ENCODE measurements at regions not wholly inside any gene's neighbourhood (a gene's known extent, or its start where the extent isn't known, plus 50 kb on each side); places are given as distances from the start of the nearest gene placed in this dataset.

DNA sequence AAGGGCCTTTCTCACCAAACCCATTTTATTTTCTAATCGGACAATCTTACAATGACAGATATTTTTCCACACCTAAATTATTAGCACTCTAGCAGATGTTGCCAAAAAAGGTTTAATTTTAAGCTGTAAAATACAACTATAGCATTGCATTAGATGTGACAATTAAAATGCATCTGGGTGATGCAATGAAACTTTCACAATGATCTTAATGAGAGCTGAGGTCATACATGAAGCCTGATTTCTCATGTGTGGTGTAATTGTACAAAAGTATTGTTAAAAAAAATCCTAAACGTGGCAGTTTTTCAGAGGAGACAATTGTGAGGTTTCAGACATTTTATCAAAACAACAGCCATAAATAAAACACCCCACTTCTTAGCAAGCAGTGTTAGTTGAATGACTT is 606.0 kb downstream of the HDGFL1 start:
- peak; percentile 51 for DNase-seq (ENCODE audit: low read depth)
- TF ChIP-seq, protein P1, sequence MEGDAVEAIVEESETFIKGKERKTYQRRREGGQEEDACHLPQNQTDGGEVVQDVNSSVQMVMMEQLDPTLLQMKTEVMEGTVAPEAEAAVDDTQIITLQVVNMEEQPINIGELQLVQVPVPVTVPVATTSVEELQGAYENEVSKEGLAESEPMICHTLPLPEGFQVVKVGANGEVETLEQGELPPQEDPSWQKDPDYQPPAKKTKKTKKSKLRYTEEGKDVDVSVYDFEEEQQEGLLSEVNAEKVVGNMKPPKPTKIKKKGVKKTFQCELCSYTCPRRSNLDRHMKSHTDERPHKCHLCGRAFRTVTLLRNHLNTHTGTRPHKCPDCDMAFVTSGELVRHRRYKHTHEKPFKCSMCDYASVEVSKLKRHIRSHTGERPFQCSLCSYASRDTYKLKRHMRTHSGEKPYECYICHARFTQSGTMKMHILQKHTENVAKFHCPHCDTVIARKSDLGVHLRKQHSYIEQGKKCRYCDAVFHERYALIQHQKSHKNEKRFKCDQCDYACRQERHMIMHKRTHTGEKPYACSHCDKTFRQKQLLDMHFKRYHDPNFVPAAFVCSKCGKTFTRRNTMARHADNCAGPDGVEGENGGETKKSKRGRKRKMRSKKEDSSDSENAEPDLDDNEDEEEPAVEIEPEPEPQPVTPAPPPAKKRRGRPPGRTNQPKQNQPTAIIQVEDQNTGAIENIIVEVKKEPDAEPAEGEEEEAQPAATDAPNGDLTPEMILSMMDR (IDR thresholded peaks at IDR 0.05; ENCODE audit: low read length, missing control alignments), result no peak
- H3K4me3 ChIP-seq (replicated peaks; ENCODE audit: low read depth, low read length), result no peak overlapping the region

- TF ChIP-seq, protein P1 (IDR thresholded peaks at IDR 0.05; ENCODE audit: low read length, missing control alignments), result no peak
- no peak overlapping the region for H3K4me3 ChIP-seq (replicated peaks; ENCODE audit: low read depth, low read length)
- DNase-seq (ENCODE audit: low read depth), result no peak
Observed at GRCh38 chr6:23176471-23176870, 607.1 kb downstream of the HDGFL1 start.

DNA sequence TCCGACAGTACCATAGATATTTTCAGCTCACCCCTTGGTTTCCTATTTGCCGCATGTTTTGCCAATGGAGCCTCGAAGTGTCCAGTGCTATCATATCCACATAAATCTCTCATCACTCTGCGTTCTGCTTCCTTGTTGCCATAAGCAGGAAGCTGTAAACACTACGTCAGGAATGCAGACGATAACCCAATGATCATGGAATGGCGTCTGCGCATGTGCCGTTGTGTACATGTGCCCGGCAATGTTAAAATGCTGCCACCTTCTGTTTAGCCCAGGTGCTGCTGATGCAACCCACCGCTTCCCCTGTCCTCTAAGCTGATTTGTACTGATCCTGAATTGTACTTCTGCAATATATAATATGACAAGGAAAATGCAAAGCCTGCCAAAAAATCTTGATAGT is 607.5 kb downstream of the HDGFL1 start:
- TF ChIP-seq, protein P1 (IDR thresholded peaks at IDR 0.05; ENCODE audit: low read length, missing control alignments), result no peak
- no peak for DNase-seq (ENCODE audit: low read depth)
- H3K4me3 ChIP-seq (replicated peaks; ENCODE audit: low read depth, low read length), result no peak overlapping the region

DNA sequence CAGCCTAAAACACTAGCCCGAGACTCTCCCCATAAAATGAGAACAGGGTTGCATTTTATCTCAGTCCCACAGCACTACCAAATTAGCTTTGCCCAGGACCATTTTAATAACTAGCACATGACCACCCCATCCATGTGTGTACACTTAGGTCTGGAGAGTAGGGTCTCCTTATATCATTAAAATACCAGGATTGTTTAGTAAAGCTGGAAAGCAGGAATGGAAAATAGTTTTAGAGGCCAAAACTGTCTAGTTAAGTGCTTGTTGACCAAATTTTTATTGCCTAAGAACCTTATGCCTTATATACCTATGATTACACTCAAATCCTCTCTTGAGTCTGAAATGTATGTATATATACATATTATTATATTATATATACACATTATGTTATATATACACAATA is 608.4 kb downstream of the HDGFL1 start:
- TF ChIP-seq, protein P1 (IDR thresholded peaks at IDR 0.05; ENCODE audit: low read length, missing control alignments), result no peak
- no peak overlapping the region for H3K4me3 ChIP-seq (replicated peaks; ENCODE audit: low read depth, low read length)
- DNase-seq (ENCODE audit: low read depth), result no peak

- DNase-seq (ENCODE audit: low read depth), result no peak
- H3K4me3 ChIP-seq (replicated peaks; ENCODE audit: low read depth, low read length), result no peak overlapping the region
- TF ChIP-seq, protein P1 (IDR thresholded peaks at IDR 0.05; ENCODE audit: low read length, missing control alignments), result no peak
Observed at GRCh38 chr6:23179994-23180393, 610.6 kb downstream of the HDGFL1 start.

GRCh38 chr6:23180504-23181293 is 611.3 kb downstream of the HDGFL1 start:
- peak; percentile 84 for DNase-seq (ENCODE audit: low read depth)
- H3K4me3 ChIP-seq (replicated peaks; ENCODE audit: low read depth, low read length), result no peak overlapping the region
- TF ChIP-seq, protein P1 (IDR thresholded peaks at IDR 0.05; ENCODE audit: low read length, missing control alignments), result peak; percentile 39

Measured in fibroblast of pulmonary artery (primary cell).